Gastroesophageal sphincter (tissue), 3 donors: ENCODE measurements at regions not wholly inside any gene's neighbourhood (a gene's known extent, or its start where the extent isn't known, plus 50 kb on each side); places are given as distances from the start of the nearest gene placed in this dataset.

Experiments used
- POLR2A ChIP-seq, 2 donors: fragments of 450-650 bp; IDR thresholded peaks; one replicate each; pipeline ENCODE4 v1.6.1; 2017; ENCODE audit warnings: antibody characterized with exemption in 2 of 2, mild to moderate bottlenecking in 2 of 2, moderate library complexity in 1 of 2
- POLR2AphosphoS5 ChIP-seq: sonication (generic); formaldehyde crosslinking; IDR thresholded peaks from one replicate; pipeline ENCODE4 v1.6.1; 2017; ENCODE audit warnings: antibody characterized with exemption
- TF ChIP-seq, protein P1 (sequence below), 4 experiments: fragments of 200-600 bp in 2 of 4; fragments of 450-650 bp in 2 of 4; sonication (generic) in 1 of 4; IDR thresholded peaks; one replicate each; pipeline ENCODE4 v1.5.1; 2017 to 2019; ENCODE audit warnings: antibody characterized with exemption in 4 of 4, mild to moderate bottlenecking in 2 of 4, moderate library complexity in 2 of 4

DNA sequence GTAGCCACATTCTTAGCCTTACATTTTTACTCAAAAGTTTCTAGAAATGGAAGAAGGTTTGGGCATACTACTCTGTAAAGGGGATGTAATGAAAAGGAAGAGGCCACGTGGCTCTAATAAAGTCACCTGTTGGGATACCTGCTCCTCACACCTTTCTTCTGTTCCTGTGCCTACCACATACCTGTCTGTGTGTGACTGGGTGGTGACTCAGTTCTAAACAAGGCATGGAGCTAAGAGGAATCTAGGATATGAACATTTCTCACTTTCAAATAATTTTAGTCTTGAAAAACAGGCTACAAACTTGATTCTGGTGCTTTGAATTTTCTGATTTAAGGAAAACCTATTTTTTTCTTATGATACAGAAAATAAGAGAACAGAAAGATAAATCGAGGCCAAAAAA, 363.6 kb downstream of the RFPL4B start:
- no peak for TF ChIP-seq POLR2A (IDR thresholded peaks at IDR 0.05)
- TF ChIP-seq, protein P1, sequence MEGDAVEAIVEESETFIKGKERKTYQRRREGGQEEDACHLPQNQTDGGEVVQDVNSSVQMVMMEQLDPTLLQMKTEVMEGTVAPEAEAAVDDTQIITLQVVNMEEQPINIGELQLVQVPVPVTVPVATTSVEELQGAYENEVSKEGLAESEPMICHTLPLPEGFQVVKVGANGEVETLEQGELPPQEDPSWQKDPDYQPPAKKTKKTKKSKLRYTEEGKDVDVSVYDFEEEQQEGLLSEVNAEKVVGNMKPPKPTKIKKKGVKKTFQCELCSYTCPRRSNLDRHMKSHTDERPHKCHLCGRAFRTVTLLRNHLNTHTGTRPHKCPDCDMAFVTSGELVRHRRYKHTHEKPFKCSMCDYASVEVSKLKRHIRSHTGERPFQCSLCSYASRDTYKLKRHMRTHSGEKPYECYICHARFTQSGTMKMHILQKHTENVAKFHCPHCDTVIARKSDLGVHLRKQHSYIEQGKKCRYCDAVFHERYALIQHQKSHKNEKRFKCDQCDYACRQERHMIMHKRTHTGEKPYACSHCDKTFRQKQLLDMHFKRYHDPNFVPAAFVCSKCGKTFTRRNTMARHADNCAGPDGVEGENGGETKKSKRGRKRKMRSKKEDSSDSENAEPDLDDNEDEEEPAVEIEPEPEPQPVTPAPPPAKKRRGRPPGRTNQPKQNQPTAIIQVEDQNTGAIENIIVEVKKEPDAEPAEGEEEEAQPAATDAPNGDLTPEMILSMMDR (IDR thresholded peaks at IDR 0.05) = no peak
- no peak for TF ChIP-seq POLR2AphosphoS5
